Stimulated activated effector memory CD8-positive, alpha-beta T cell treated with anti-CD3 and anti-CD28 coated beads, Interleukin-12 subunit alpha, Interleukin-12 subunit beta, amount 100 ng/mL, for 72 hours (primary cell): ENCODE measurements at regions not wholly inside any gene's neighbourhood (a gene's known extent, or its start where the extent isn't known, plus 50 kb on each side); places are given as distances from the start of the nearest gene placed in this dataset.

ENCODE experiments used
- ATAC-seq: fragments of 150-1000 bp; cut with Tn5 transposase; 2 replicates; pipeline ENCODE4 v1.10.0; 2021
- DNase-seq, 2 donors: peaks; one replicate each; pipeline ENCODE4 v3.0.0; 2021 to 2022; ENCODE audit warnings: low spot score in 2 of 2
- H3K27ac Mint-ChIP-seq: one replicate; pipeline ENCODE4 v1.8.0; 2022; ENCODE audit warnings: mild to moderate bottlenecking, mixed read lengths
- H3K36me3 Mint-ChIP-seq: one replicate; pipeline ENCODE4 v1.8.0; 2022; ENCODE audit warnings: mild to moderate bottlenecking, mixed read lengths
- H3K4me1 Mint-ChIP-seq: one replicate; pipeline ENCODE4 v1.8.0; 2022; ENCODE audit warnings: mixed read lengths
- H3K4me3 Mint-ChIP-seq: one replicate; pipeline ENCODE4 v1.8.0; 2022; ENCODE audit warnings: mild to moderate bottlenecking, mixed read lengths
- H3K9me3 Mint-ChIP-seq: one replicate; pipeline ENCODE4 v1.8.0; 2022; ENCODE audit warnings: mixed read lengths

DNA sequence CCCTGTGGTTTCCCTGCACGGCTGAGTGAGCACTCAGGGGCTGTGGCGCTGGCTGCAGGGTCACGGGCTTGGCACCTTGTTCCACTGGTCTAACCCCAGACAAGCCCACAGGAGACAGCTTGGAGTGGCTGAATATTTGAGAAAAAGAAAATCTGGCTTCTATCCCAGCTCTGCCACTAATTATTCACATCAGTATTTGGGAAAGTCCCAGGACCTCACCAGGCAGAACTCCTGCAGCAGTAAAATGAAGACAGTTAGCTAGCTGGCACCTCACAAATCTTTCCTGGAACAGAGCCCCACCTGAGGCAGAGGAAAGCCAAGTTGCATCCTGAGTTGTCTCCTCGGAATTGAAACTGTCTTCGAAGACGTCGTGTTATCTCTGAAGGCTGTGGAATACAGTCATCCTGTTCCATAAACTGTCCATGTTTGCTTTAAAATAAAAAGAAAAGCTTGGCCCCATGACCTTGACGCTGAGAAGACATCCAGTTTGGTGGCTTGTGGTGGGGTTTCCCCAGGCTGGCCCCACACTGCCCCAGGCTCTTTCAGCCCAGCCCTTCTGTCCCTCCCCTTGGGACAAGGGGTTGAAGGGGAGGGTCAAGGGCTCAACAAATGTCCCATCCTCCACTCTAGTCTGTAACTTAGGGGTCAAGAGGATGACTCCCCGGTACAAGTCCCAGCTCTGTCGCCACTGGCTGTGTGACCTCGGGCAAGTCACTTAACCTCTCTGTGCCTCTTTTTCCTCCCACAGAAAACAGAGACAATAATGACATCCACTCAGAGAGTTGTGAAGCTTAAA lies 93.8 kb upstream of the TMPRSS2 start:
- H3K36me3 Mint-ChIP-seq = no peaks in the 10 kb centered on the region
- no peak overlapping the region for H3K4me3 Mint-ChIP-seq
- DNase-seq (no peak), ATAC-seq (no peak)
- no peaks in the 10 kb centered on the region for H3K4me1 Mint-ChIP-seq
- H3K27ac Mint-ChIP-seq = no peak overlapping the region
- no peaks in the 10 kb centered on the region for H3K9me3 Mint-ChIP-seq

DNA sequence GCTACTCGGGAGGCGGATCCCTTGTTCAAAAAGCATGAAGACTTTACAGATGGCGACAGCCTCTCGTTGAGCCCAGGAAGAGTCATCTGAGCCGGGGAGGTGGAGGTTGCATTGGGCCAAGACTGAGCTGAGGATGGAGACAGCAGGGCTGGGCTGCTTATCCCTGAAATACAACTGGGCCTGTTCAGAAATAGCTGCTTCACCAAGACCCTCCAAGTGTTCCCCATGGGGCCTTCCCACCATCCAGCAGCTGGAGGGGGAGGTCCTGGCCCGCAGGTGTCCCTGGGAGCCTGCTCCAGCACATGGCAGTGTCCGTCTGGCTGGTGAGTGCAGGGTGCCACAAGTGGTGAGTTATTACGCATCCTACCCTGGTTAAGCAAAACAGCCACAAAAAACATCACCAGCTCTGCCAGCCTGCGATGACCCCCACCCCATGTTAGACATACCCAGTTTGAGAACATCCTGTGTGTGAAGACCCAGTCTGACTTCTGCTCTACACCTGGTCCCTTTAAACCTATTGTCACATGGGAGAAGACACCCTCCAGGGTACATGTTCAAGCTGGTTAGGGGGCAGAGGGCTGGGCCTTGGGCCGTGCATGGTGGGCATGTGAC lies 93.1 kb upstream of the TMPRSS2 start:
- Mint-ChIP-seq H3K27ac (no peak overlapping the region), H3K9me3 (no peaks in the 10 kb centered on the region), H3K36me3 (no peaks in the 10 kb centered on the region), H3K4me1 (no peaks in the 10 kb centered on the region), H3K4me3 (no peak overlapping the region)
- DNase-seq = no peak
- ATAC-seq = no peak

DNA sequence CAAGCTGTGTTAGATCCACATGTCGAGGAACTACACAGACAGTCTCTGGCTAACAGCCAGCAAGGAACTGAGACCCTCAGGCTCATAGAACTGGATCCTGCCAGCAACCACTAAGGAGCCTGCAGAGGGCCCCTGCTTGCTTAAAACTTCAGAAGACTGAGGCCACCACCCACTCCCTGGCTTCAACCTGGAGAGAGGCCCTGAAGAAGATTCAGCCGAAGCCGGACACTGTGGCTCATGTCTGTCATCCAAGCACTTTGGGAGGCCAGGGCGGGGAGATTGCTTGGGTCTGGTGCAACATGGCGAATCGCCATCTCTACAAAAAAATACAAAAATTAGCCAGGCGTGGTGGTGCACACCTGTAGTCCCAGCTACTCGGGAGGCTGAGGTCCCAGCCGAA lies 92.6 kb upstream of the TMPRSS2 start:
- no peak overlapping the region for H3K4me3 Mint-ChIP-seq

GRCh38 chr21:41600116-41600515 lies 92.2 kb upstream of the TMPRSS2 start:
- H3K4me1 Mint-ChIP-seq = no peaks in the 10 kb centered on the region
- no peaks in the 10 kb centered on the region for H3K36me3 Mint-ChIP-seq
- no peaks in the 10 kb centered on the region for H3K9me3 Mint-ChIP-seq
- DNase-seq (no peak), ATAC-seq (no peak)
- no peak overlapping the region for H3K27ac Mint-ChIP-seq
- no peak overlapping the region for H3K4me3 Mint-ChIP-seq

More for the DNA sequence above, 92.6 kb upstream of the TMPRSS2 start:
- no peaks in the 10 kb centered on the region for H3K4me1 Mint-ChIP-seq
- no peaks in the 10 kb centered on the region for H3K36me3 Mint-ChIP-seq
- H3K27ac Mint-ChIP-seq = no peak overlapping the region
- no peaks in the 10 kb centered on the region for H3K9me3 Mint-ChIP-seq
- DNase-seq (no peak), ATAC-seq (no peak)

DNA sequence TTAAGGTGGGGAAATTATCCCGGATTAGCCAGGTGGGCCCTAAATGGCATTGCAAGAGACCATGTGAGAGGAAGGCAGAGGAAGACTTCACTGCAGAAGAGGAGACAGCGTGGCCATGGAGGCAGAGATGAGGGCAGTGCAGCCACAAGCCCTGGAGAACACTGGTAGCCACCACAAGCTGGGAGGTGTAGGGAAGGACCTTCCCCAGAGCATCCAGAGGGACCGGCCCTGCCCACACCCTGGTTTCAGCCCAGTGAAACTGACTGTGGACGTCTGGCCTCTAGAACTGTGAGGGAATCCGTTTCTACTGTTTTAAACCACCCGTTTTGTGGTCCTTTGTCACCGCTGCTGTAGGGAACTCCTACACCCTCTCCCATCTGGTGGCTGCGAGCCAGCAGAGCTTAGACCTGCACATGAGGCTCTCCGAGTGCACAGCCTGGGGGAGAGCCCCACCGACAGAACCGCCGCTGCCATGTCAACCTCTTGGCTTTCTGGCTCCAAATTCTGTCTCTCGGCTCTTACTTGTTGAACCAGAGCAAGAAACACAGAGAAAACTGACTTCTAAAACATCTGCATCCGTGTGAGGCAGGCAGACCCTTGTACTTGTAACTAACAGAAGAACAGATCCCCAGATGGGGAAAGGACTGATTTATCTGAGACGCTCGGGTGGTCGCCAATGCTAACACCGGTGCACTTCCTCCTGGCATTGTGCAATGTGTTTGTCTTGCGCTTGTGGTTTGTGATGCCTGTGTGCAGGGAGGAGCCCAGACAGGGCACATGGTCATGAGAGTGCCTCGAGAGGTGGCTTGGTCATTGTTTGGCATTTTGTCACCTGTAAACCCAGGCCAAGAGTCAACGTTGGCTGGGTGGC lies 90.8 kb upstream of the TMPRSS2 start:
- H3K4me3 Mint-ChIP-seq = no peak overlapping the region
- no peak overlapping the region for H3K27ac Mint-ChIP-seq
- H3K9me3 Mint-ChIP-seq = no peaks in the 10 kb centered on the region
- ATAC-seq = no peak
- no peaks in the 10 kb centered on the region for H3K36me3 Mint-ChIP-seq
- no peaks in the 10 kb centered on the region for H3K4me1 Mint-ChIP-seq
- no peak for DNase-seq

DNA sequence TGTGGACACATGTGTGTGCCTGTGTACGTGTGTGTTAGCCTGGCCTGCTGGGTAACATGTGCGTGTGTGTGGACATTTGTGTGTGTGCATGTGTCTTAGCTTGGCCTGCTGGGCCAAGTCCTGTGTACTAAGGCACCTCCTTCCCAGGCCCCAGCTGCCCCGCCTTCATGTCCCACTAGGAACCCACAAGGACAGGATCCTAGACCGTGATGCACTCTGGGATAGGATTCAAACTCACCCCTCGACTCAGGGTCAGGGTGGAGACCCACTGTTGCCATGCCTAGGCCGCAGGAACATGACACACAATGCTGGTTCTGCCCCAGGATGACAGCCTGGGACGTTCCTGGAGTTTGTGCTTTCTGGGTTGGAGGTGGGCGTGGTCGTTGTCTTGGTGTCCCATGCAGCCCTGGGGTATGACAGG lies 89.9 kb upstream of the TMPRSS2 start:
- ATAC-seq (no peak), DNase-seq (no peak)
- Mint-ChIP-seq H3K27ac (no peak overlapping the region), H3K9me3 (no peaks in the 10 kb centered on the region), H3K4me1 (no peaks in the 10 kb centered on the region), H3K36me3 (no peaks in the 10 kb centered on the region), H3K4me3 (no peak overlapping the region)

DNA sequence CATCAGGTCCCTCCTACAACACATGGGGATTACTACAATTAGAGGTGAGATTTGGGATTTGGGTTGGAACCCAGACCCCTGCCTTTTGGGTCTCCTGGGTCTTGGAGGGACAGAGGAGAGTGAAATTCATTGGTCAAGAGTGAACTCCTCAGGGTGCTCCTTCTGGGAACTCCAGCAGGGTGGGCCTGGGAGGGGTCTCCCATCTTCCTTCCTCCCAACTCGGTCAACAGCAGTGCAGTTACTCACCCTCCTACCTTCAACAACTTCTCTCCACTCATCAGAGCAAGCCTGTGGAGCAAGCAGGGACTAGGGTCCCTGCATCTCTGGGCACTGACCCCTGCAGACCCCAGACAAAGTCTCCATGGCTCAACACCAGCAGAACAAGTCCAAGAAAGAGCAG lies 89.3 kb upstream of the TMPRSS2 start:
- Mint-ChIP-seq H3K9me3 (no peaks in the 10 kb centered on the region), H3K27ac (no peak overlapping the region), H3K4me3 (no peak overlapping the region), H3K36me3 (no peaks in the 10 kb centered on the region), H3K4me1 (no peaks in the 10 kb centered on the region)
- ATAC-seq = no peak
- no peak for DNase-seq

DNA sequence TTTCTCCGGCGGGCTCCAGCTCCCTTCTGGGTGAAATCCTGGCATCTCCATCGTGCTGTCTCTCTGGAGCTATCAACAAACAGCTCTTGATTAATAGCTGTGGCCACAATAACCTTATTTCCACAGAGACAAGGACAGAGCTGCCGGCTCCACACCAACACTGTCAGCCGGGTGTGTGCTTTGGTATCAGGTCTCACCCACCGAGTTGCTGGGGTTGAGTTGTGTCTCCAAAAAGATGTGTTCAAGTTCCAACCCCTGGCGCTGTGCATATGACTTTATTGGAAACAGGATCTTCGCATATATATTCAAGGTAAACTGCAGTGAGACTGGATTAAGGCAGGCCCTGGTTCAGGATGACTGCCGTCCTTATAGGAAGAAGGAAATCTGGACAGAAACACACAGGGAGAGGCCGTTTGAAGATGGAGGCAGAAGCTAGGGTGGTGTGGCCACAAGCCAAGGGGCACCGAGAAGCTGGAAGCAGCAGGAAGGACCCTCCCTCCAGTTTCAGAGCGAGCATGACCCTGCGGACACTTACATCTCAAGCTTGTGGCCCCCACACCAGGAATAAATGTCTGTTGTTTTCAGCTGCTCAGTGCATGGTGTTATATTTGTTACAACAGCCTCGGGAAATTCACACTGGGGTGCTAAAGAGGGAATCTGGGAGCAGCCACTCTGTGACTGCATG lies 88.4 kb upstream of the TMPRSS2 start:
- H3K27ac Mint-ChIP-seq = no peak overlapping the region
- no peak overlapping the region for H3K4me3 Mint-ChIP-seq
- no peak for ATAC-seq
- H3K9me3 Mint-ChIP-seq = no peaks in the 10 kb centered on the region
- DNase-seq = no peak
- H3K36me3 Mint-ChIP-seq = no peaks in the 10 kb centered on the region
- H3K4me1 Mint-ChIP-seq = no peaks in the 10 kb centered on the region

DNA sequence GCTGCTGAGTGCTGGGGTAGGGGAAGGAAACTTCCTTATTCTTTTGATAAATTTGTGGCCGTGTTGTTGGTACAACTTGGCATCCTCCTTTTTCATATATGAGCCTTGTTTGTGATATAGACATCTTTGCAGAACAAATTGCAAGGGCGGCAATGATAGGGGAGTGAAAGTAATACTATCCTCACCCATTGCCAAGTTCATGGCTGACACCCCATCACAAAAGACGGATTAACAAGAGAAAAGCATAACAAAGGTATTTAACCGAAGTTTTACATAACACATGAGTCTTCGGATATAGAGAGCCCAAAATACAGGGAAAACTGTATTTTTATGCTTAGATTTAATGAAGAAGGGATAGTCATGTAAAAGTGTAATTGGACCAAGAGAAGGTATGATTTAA lies 86.3 kb upstream of the TMPRSS2 start:
- Mint-ChIP-seq H3K27ac (no peak overlapping the region), H3K4me1 (no peaks in the 10 kb centered on the region), H3K4me3 (no peak overlapping the region), H3K36me3 (no peaks in the 10 kb centered on the region), H3K9me3 (no peaks in the 10 kb centered on the region)
- no peak for DNase-seq
- no peak for ATAC-seq

GRCh38 chr21:41593760-41594138 lies 85.8 kb upstream of the TMPRSS2 start:
- Mint-ChIP-seq H3K27ac (no peak overlapping the region), H3K9me3 (peaks cover 4% of the 10 kb centered on the region), H3K4me3 (no peak overlapping the region), H3K4me1 (no peaks in the 10 kb centered on the region), H3K36me3 (no peaks in the 10 kb centered on the region)
- DNase-seq (no peak), ATAC-seq (no peak)

DNA sequence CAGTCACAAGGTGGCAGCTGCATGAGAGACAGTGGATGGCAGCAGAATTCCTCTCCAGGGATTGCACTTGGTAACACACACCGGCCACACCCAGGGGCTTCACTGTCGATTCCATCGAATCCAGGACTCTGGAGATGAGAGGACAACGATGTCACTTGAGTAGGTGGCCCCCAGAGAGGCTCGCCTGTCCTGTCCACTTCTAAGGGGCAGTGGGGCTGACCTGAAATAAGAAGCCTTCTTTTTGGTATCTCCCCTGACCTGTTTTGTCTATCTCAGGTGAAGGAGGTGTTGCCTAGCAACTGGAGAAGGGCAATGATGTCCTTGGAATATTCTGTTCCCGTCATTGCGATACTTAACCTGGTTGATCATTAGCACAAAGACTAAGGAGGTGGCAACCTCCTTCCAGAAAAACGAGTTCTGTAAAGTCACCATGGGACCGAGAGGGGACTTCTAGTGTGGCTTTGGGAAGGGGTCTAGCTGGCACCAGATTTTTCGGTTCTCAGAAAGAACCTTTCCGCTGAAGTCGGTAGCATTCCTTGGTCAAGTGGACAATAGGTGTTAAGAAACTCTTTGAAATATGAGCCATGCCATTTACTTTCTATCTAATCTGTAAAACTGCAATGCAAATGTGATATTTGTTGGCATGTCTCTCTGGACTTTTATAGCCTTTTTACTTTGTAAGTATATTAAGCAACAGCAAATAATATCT lies 85.2 kb upstream of the TMPRSS2 start:
- Mint-ChIP-seq H3K4me3 (no peak overlapping the region), H3K4me1 (no peaks in the 10 kb centered on the region), H3K36me3 (no peaks in the 10 kb centered on the region), H3K9me3 (peaks cover 5% of the 10 kb centered on the region), H3K27ac (no peak overlapping the region)
- no peak for ATAC-seq
- DNase-seq = no peak

DNA sequence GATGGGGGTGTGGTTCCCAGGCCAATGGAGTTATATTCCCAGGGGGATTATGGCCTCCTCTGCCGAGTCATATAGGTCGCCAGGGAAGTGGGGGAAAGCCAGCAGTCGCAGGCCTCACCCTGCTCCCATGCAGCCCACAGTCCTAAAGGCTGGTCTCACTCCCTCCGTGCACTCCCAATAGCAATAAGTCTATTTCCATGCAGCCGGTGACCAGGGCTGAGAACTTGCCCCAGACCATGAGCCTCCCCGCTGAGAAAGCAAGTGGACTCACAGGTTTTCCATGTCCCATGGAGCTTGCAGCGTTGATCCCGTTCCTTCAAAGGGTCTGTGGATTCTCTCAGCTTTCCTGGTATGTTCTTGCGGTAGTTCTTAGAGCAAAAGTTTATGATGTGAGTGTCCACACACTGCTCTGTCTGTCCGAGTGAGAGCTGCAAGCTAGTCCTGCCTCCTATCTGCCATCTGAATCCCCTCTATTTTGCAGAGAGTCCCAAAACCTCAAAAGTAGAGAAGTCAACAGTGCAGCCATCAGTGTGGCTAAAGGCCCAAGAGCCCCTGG lies 81.7 kb upstream of the TMPRSS2 start:
- H3K9me3 Mint-ChIP-seq = peaks cover 5% of the 10 kb centered on the region
- no peaks in the 10 kb centered on the region for H3K36me3 Mint-ChIP-seq
- no peaks in the 10 kb centered on the region for H3K4me1 Mint-ChIP-seq
- DNase-seq = no peak
- H3K27ac Mint-ChIP-seq = no peak overlapping the region
- H3K4me3 Mint-ChIP-seq = no peak overlapping the region
- ATAC-seq = no peak

DNA sequence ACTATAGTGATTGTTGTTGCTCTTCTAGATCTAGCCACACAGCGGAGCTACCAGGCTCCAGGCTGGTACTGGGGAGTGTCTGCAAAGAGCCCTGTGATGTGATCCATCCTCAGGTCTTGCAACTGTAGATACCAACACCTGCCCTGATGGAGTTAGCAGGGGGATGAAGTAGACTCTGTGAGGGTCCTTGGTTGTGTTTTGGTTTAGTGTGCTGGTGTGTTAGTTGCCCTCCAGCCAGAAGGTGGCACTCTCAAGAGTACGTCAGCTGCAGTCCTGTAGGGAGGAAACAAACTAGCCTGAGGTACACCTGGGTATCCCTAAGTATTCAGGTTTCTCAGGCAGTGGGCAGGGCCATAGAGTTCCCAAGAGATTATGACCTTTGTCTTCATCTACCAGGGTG lies 81.2 kb upstream of the TMPRSS2 start:
- Mint-ChIP-seq H3K27ac (no peak overlapping the region), H3K4me3 (no peak overlapping the region), H3K36me3 (no peaks in the 10 kb centered on the region), H3K4me1 (no peaks in the 10 kb centered on the region), H3K9me3 (peaks cover 5% of the 10 kb centered on the region)
- ATAC-seq = no peak
- no peak for DNase-seq

DNA sequence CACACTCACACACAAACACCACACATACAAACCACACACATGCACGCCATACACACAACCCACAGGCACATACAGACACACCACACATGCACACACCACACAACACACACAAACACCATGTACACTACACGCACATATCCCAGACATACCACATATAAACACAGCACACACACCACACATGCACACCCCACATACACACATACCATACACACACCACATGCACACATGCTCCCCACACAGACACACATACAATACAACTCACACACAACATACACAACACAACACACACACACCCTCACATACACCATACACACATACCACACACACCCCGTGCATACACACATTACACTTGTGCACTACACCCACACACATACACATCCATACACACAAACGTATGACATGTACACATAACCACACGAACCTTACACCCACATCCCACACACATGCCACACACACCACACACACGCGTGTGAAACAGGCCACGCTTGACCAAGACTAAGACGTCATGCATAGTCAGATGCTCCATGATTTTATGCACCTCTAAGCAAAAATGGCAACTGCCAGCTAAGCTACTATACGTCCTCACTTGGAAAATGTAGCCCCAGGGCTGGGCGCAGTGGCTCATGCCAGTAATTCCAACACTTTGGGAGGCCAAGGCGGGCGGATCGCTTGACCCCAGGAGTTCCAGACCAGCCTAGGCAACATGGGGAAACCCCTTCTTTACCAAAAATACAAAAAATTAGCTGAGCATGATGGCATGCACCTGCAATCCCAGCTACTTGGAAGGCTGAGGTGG lies 77.4 kb upstream of the TMPRSS2 start:
- no peak overlapping the region for H3K4me3 Mint-ChIP-seq
- DNase-seq (no peak), ATAC-seq (no peak)
- H3K27ac Mint-ChIP-seq = no peak overlapping the region
- no peaks in the 10 kb centered on the region for H3K4me1 Mint-ChIP-seq
- H3K9me3 Mint-ChIP-seq = peaks cover 5% of the 10 kb centered on the region
- no peaks in the 10 kb centered on the region for H3K36me3 Mint-ChIP-seq
